DND-41 (cell line): ENCODE measurements at regions not wholly inside any gene's neighbourhood (a gene's known extent, or its start where the extent isn't known, plus 50 kb on each side); places are given as distances from the start of the nearest gene placed in this dataset.

Source experiments
- ATAC-seq: fragments of 200-7000 bp; cut with Tn5 transposase; 3 replicates; pipeline ENCODE4 v1.9.1; 2021; ENCODE audit warnings: low read depth; ENCODE audit not compliant: insufficient read depth
- DNase-seq: peaks from one replicate; pipeline ENCODE4 v3.0.0-alpha.2; 2020
- H2AFZ ChIP-seq: 2 replicates; pipeline ENCODE4 v1.6.0; 2012; ENCODE audit warnings: low read depth, low read length
- H3K27ac ChIP-seq: 2 replicates; pipeline ENCODE4 v1.5.1; 2012; ENCODE audit warnings: low read length, inconsistent platforms
- H3K27me3 ChIP-seq: fragments of 200-600 bp; sonication (generic); 2 replicates; pipeline ENCODE4 v1.6.0; 2012; ENCODE audit warnings: low read length, mild to moderate bottlenecking, inconsistent platforms; ENCODE audit not compliant: insufficient read depth, poor library complexity
- H3K36me3 ChIP-seq: 2 replicates; pipeline ENCODE4 v1.5.1; 2012; ENCODE audit warnings: low read length, inconsistent platforms; ENCODE audit not compliant: insufficient read depth
- H3K4me1 ChIP-seq: 2 replicates; pipeline ENCODE4 v1.5.1; 2012; ENCODE audit warnings: mild to moderate bottlenecking, low read length; ENCODE audit not compliant: insufficient read depth
- H3K4me2 ChIP-seq: 2 replicates; pipeline ENCODE4 v1.6.0; 2012; ENCODE audit warnings: mild to moderate bottlenecking, moderate library complexity, low read length, inconsistent platforms; ENCODE audit not compliant: insufficient read depth
- H3K4me3 ChIP-seq, 2 experiments: fragments of 200-600 bp in 1 of 2; shearing (Covaris generic) in 1 of 2; 2 replicates each; pipeline ENCODE4 v1.5.1; 2012 to 2016; ENCODE audit warnings: inconsistent platforms in 2 of 2, low read length in 2 of 2, mild to moderate bottlenecking in 2 of 2, low read depth in 1 of 2, moderate library complexity in 1 of 2
- H3K79me2 ChIP-seq: 2 replicates; pipeline ENCODE4 v1.6.0; 2012; ENCODE audit warnings: low read length, inconsistent platforms; ENCODE audit not compliant: insufficient read depth
- H3K9ac ChIP-seq: 2 replicates; pipeline ENCODE4 v1.6.0; 2012; ENCODE audit warnings: low read depth, mild to moderate bottlenecking, inconsistent platforms, low read length, moderate library complexity
- H3K9me3 ChIP-seq: 2 replicates; pipeline ENCODE4 v1.5.1; 2012; ENCODE audit warnings: low read length, moderate library complexity, mild to moderate bottlenecking, inconsistent platforms; ENCODE audit not compliant: insufficient read depth, severe bottlenecking
- H4K20me1 ChIP-seq: 2 replicates; pipeline ENCODE4 v1.6.0; 2012; ENCODE audit warnings: low read length; ENCODE audit not compliant: insufficient read depth
- CTCF ChIP-seq: IDR thresholded peaks from 2 replicates; pipeline ENCODE4 v1.5.1; 2012; ENCODE audit warnings: borderline replicate concordance, low read length, moderate library complexity, mild to moderate bottlenecking; ENCODE audit not compliant: poor library complexity, severe bottlenecking; ENCODE audit errors: extremely low read depth
- EZH2 ChIP-seq: IDR thresholded peaks from 3 replicates; pipeline ENCODE4 v1.6.1; 2012; ENCODE audit warnings: borderline replicate concordance, low read depth, mild to moderate bottlenecking, moderate library complexity, low read length, inconsistent platforms; ENCODE audit not compliant: severe bottlenecking

- H3K27ac ChIP-seq, result no peak overlapping the region
- no peaks in the 10 kb centered on the region for H3K36me3 ChIP-seq
- no peaks in the 10 kb centered on the region for H3K27me3 ChIP-seq
- DNase-seq (no peak), ATAC-seq (no peak)
- no peak overlapping the region for H3K4me3 ChIP-seq
- no peaks in the 10 kb centered on the region for H3K9me3 ChIP-seq
- H3K4me1 ChIP-seq, result no peaks in the 10 kb centered on the region
- no peak overlapping the region for H3K9ac ChIP-seq
- H3K79me2 ChIP-seq, result no peaks in the 10 kb centered on the region
- H4K20me1 ChIP-seq, result no peaks in the 10 kb centered on the region
- H3K4me2 ChIP-seq, result no peak overlapping the region
- TF ChIP-seq CTCF (no peak), EZH2 (no peak)
- no peak overlapping the region for H2AFZ ChIP-seq
Observed at GRCh38 chr1:82377201-82377884, 576.6 kb downstream of the ADGRL2 start.

- TF ChIP-seq EZH2 (no peak), CTCF (no peak)
- Histone ChIP-seq H3K4me3 (no peak overlapping the region), H3K27ac (no peak overlapping the region), H3K27me3 (no peaks in the 10 kb centered on the region), H3K4me2 (no peak overlapping the region), H3K9ac (no peak overlapping the region), H3K36me3 (no peaks in the 10 kb centered on the region), H3K79me2 (no peaks in the 10 kb centered on the region), H3K9me3 (no peaks in the 10 kb centered on the region), H4K20me1 (no peaks in the 10 kb centered on the region), H3K4me1 (no peaks in the 10 kb centered on the region), H2AFZ (no peak overlapping the region)
- DNase-seq (no peak), ATAC-seq (no peak)
Observed at GRCh38 chr1:82373710-82374109, 573.0 kb downstream of the ADGRL2 start.

GRCh38 chr1:82371844-82372498 is 571.2 kb downstream of the ADGRL2 start:
- Histone ChIP-seq H2AFZ (no peak overlapping the region), H3K4me2 (no peak overlapping the region), H3K9ac (no peak overlapping the region), H3K79me2 (no peaks in the 10 kb centered on the region), H4K20me1 (no peaks in the 10 kb centered on the region), H3K27me3 (no peaks in the 10 kb centered on the region), H3K9me3 (peaks cover 2% of the 10 kb centered on the region), H3K36me3 (no peaks in the 10 kb centered on the region), H3K4me3 (no peak overlapping the region), H3K4me1 (no peaks in the 10 kb centered on the region), H3K27ac (no peak overlapping the region)
- DNase-seq (no peak), ATAC-seq (no peak)
- TF ChIP-seq EZH2 (no peak), CTCF (no peak)
